ENCODE measurements at regions not wholly inside any gene's neighbourhood (a gene's known extent, or its start where the extent isn't known, plus 50 kb on each side); places are given as distances from the start of the nearest gene placed in this dataset.

DNA sequence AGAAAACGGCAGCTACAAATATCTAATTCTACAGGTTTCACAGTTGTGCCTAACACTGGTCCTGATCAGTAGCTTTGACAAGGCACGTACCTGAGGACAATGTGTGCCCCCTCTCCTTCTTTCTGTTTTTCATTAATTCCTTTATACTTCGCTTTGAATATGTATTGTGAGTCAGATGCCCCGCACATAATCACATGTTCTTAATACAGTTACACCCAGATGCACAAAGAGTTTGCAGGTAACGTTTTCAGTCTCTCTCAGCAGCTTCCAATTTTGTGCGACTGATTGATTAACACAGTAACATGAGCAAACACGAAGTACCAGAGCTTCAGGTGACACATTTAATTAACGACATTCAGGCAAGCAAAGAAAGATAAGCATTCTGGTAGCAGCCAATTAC lies 209.8 kb upstream of the ZPLD1 start:
- ATAC-seq (no peak), DNase-seq (no peak)
- WGBS, result 78% methylated on average over 8 of the region's 8 CpGs
- no peak overlapping the region for H3K27ac ChIP-seq (ENCODE audit: low read length)
- no peaks in the 10 kb centered on the region for H3K27me3 ChIP-seq (ENCODE audit: control insufficient read depth, insufficient read depth)
- H3K9me3 ChIP-seq (ENCODE audit: control insufficient read depth, low read length), result no peaks in the 10 kb centered on the region
- no peak overlapping the region for H3K4me3 ChIP-seq (ENCODE audit: low read length)
- H3K4me1 ChIP-seq (ENCODE audit: control insufficient read depth, insufficient read depth, low read length), result no peaks in the 10 kb centered on the region
- intact Hi-C loops (cut with DNase I), result loop anchor here in 3 of 4 donors (2.0 to 10.0 kb wide), 5 partner anchors 90 to 418 kb away; no protein-coding TSS in a partner anchor

DNA sequence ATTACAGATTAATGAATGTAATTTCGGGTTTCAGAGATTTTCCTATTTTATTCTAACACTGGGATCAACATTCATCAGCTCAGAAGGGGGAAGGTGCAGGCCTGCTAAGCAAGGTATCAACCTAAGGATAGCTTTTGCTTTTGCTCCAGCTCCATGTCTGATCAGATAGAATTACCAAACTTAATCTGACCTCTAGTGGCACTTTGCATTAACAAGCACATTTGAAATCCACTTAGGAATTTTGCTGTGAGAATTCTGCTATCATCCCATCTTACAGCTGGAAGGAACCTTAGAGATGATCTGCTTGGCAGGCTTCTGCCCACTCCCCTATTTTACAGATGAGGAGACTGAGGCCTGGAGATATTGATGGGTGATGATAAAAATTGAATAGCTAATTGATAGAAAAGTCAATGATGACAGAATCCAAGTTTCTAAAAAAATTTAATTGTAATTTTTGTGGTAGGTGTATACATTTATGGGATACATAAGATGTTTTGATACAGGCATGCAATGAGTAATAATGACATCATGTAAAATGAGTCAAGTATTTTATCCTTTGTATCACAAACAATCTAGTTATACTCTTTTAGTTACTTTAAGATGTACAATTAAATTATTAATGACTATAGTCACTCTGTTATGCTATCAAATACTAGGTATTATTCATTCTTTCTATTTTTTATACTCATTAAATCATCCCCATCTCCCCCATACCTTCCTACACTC lies 209.2 kb upstream of the ZPLD1 start:
- Histone ChIP-seq H3K27ac (ENCODE audit: low read length) (no peak overlapping the region), H3K4me1 (ENCODE audit: control insufficient read depth, insufficient read depth, low read length) (no peaks in the 10 kb centered on the region), H3K4me3 (ENCODE audit: low read length) (no peak overlapping the region), H3K27me3 (ENCODE audit: control insufficient read depth, insufficient read depth) (no peaks in the 10 kb centered on the region), H3K9me3 (ENCODE audit: control insufficient read depth, low read length) (no peaks in the 10 kb centered on the region)
- WGBS, result 19% methylated on average over 1 of the region's 1 CpG
- intact Hi-C loops (cut with DNase I), result loop anchor here in 3 of 4 donors (2.0 to 10.0 kb wide), 6 partner anchors 91 to 418 kb away; no protein-coding TSS in a partner anchor
- ATAC-seq, result peak; percentile 80 to 83
- DNase-seq, result no peak

DNA sequence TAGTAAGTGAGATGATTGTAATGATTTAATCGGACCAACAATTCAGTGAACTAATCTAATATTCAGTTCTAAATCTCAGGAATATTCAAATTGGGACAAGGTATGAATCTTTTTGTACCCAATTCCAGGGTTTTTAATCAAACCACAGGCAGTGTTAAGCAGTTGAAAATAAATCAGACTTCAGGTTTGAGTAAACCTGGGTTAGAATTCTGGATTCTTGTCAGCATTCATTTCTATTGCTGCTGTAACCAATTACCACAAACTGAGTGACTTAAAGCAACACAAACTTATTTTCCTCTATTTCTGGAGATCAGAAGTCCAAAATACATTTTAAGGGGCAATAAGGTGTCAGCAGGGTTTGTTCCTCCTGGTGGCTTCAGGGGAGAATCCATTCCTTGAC lies 208.4 kb upstream of the ZPLD1 start:
- 93% methylated on average over 1 of the region's 1 CpG for WGBS
- intact Hi-C loops (cut with DNase I), result loop anchor here in 2 of 4 donors (2.0 to 10.0 kb wide), 5 partner anchors 92 to 419 kb away; no protein-coding TSS in a partner anchor

DNA sequence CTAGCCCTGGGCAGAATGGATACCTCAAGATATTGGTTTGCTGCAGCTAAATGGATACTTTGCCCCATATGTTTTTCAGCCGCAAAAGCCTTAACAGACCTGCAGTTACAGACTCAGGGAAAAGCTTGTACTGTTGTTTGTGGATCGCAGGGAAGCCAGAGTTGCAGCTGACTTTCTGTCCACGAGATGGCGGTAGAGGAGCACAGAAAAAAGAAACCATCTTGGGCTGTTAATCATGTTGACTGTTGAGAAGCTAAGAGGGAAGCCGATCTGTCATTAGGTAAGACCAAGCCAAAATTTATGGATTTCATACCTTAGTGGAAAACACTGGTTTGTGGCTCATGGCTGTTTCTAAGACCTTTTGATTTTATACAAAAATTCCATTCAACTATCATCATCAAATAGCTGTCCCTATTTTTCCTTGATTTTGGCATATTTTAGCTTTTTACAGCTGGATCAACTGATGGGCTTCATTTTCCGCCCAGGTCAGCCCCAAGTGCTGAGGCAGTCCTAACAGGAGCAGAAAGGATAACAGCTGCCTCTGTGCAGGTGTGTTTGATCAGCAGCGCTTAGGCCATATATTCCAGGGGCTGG lies 205.7 kb upstream of the ZPLD1 start:
- Histone ChIP-seq H3K4me3 (ENCODE audit: low read length) (no peak overlapping the region), H3K27me3 (ENCODE audit: control insufficient read depth, insufficient read depth) (no peaks in the 10 kb centered on the region), H3K9me3 (ENCODE audit: control insufficient read depth, low read length) (no peaks in the 10 kb centered on the region), H3K4me1 (ENCODE audit: control insufficient read depth, insufficient read depth, low read length) (no peaks in the 10 kb centered on the region), H3K27ac (ENCODE audit: low read length) (no peak overlapping the region)
- 24% methylated on average over 7 of the region's 7 CpGs for WGBS
- intact Hi-C loops (cut with DNase I), result loop anchor here in 2 of 4 donors (5.0 to 10.0 kb wide), 4 partner anchors 94 to 422 kb away; no protein-coding TSS in a partner anchor
- DNase-seq (peak; percentile 50 to 83 (median 69)), ATAC-seq (peak; percentile 64 to 80)

More for the DNA sequence above, 208.4 kb upstream of the ZPLD1 start:
- Histone ChIP-seq H3K4me3 (ENCODE audit: low read length) (no peak overlapping the region), H3K27ac (ENCODE audit: low read length) (no peak overlapping the region), H3K4me1 (ENCODE audit: control insufficient read depth, insufficient read depth, low read length) (no peaks in the 10 kb centered on the region), H3K9me3 (ENCODE audit: control insufficient read depth, low read length) (no peaks in the 10 kb centered on the region), H3K27me3 (ENCODE audit: control insufficient read depth, insufficient read depth) (no peaks in the 10 kb centered on the region)
- DNase-seq (no peak), ATAC-seq (no peak)

DNA sequence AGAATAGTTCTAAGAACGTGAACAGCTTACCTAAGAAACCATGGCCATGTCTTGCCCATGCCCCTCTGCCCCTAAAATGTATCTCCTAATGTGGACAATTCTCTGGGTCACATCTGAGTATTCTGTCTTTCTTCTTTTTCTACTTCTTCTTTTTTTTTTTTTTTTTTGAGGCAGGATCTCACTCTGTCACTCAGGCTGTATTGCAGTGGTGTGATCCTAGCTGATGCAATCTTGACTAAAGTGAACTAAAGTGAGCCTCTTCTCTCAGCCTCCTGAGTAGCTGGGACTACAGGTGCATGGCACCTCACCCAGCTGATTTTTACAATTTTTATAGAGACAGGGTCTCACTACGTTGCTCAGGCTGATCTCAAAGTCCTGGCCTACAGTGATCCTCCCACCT lies 204.8 kb upstream of the ZPLD1 start:
- no peak for ATAC-seq
- H3K27me3 ChIP-seq (ENCODE audit: control insufficient read depth, insufficient read depth), result no peaks in the 10 kb centered on the region
- H3K4me1 ChIP-seq (ENCODE audit: control insufficient read depth, insufficient read depth, low read length), result no peaks in the 10 kb centered on the region
- no peak overlapping the region for H3K27ac ChIP-seq (ENCODE audit: low read length)
- H3K9me3 ChIP-seq (ENCODE audit: control insufficient read depth, low read length), result no peaks in the 10 kb centered on the region
- intact Hi-C loops (cut with DNase I), result loop anchor here in 1 of 4 donors (5.0 kb wide), 1 partner anchor 302 kb away; no protein-coding TSS in a partner anchor
- DNase-seq, result no peak
- WGBS, result 93% methylated on average over 2 of the region's 2 CpGs
- no peak overlapping the region for H3K4me3 ChIP-seq (ENCODE audit: low read length)

DNA sequence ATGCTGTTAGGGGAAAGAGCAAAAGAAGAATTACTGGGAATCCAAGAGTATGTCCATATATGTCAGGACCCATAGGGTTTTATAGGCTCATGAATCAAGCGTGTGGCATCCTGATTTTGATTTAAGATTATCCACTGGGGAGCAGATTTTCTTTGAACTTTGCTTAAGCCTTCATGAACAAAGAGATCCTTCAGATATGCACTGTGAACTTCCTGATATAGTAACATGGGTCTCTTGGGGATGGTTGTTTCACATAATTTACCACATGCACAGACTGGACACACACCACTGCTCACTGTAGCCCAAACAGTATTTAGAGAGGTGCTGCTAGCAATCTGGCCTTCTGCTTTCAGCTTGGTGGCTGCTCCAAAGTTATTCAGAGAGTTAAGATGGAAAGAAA lies 200.9 kb upstream of the ZPLD1 start:
- intact Hi-C loops (cut with DNase I), result loop anchor here in 2 of 4 donors (2.0 to 5.0 kb wide), 2 partner anchors 298 to 301 kb away; no protein-coding TSS in a partner anchor
- ATAC-seq, result no peak
- no peak for DNase-seq

DNA sequence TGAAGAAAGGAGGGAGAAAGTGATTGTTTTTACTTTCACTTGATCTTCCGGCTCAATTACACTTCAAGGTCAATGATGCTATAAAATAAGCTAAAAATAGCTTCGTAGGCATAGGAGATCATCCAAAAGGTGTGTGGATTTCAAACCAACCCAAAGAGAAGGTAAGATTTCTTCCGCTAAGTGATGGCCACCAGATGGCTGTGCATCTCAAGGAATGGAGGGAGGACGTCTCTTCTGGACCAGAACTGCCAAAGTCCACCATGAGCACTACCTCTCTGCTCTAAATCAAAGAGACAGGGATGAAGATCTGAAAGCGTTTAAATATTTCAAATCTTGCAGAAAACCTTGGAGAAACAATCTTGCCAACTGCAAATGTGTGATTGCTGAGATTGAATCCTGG lies 199.1 kb upstream of the ZPLD1 start:
- 73% methylated on average over 5 of the region's 5 CpGs for WGBS

More for the DNA sequence above, 200.9 kb upstream of the ZPLD1 start:
- no peaks in the 10 kb centered on the region for H3K9me3 ChIP-seq (ENCODE audit: control insufficient read depth, low read length)
- H3K27ac ChIP-seq (ENCODE audit: low read length), result no peak overlapping the region
- no peak overlapping the region for H3K4me3 ChIP-seq (ENCODE audit: low read length)
- H3K27me3 ChIP-seq (ENCODE audit: control insufficient read depth, insufficient read depth), result no peaks in the 10 kb centered on the region
- WGBS, result 60% methylated on average over 1 of the region's 1 CpG
- no peaks in the 10 kb centered on the region for H3K4me1 ChIP-seq (ENCODE audit: control insufficient read depth, insufficient read depth, low read length)

DNA sequence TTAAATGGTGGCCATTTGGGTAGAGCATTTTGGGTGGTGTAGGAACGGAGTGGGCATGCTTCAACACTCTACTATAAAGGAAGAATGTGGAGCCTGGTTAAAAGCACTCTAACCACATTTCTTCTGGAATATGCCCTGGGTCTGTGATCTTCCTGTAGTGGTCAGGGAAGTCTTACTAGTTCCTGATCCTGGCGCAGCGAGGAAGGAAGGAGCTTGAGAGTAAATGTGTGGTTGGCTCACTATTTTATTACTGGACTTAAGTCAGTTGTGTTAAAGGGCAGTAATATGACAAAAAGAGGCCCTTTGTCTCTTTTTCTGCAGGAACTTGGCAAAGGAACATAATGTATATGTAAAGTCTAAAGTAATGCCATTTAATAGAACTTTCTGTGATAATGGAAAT lies 197.6 kb upstream of the ZPLD1 start:
- intact Hi-C loops (cut with DNase I), result no loop called here
- H3K27ac ChIP-seq (ENCODE audit: low read length), result no peak overlapping the region
- no peak for DNase-seq
- H3K9me3 ChIP-seq (ENCODE audit: control insufficient read depth, low read length), result no peaks in the 10 kb centered on the region
- 88% methylated on average over 3 of the region's 3 CpGs for WGBS
- no peaks in the 10 kb centered on the region for H3K27me3 ChIP-seq (ENCODE audit: control insufficient read depth, insufficient read depth)
- no peaks in the 10 kb centered on the region for H3K4me1 ChIP-seq (ENCODE audit: control insufficient read depth, insufficient read depth, low read length)
- no peak for ATAC-seq
- no peak overlapping the region for H3K4me3 ChIP-seq (ENCODE audit: low read length)

More for the DNA sequence above, 199.1 kb upstream of the ZPLD1 start:
- intact Hi-C loops (cut with DNase I), result loop anchor here in 1 of 4 donors (2.0 kb wide), 1 partner anchor 299 kb away; no protein-coding TSS in a partner anchor
- ATAC-seq (no peak), DNase-seq (no peak)
- H3K9me3 ChIP-seq (ENCODE audit: control insufficient read depth, low read length), result no peaks in the 10 kb centered on the region
- H3K4me1 ChIP-seq (ENCODE audit: control insufficient read depth, insufficient read depth, low read length), result no peaks in the 10 kb centered on the region
- H3K27me3 ChIP-seq (ENCODE audit: control insufficient read depth, insufficient read depth), result no peaks in the 10 kb centered on the region
- no peak overlapping the region for H3K27ac ChIP-seq (ENCODE audit: low read length)
- H3K4me3 ChIP-seq (ENCODE audit: low read length), result no peak overlapping the region

DNA sequence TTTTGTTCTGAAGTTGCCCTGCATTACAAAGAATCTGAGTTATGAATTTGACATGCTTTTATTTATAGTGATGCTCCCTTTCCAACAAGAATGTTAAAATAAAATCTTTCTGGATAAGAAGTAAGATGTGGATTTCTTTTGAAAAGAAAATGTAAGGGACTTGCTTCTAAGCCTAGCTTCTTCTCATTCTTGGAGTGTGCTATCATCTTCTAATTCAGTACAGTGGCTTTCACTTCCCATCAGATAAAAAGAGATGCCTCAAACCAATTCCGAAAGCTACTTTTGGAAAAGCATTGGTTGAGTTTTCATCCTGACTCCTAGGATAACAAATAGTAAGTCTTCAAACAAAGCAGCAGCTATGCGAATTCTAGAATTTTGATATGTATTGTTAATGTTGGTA lies 197.0 kb upstream of the ZPLD1 start:
- intact Hi-C loops (cut with DNase I), result no loop called here
- H3K4me3 ChIP-seq (ENCODE audit: low read length), result no peak overlapping the region
- H3K27ac ChIP-seq (ENCODE audit: low read length), result no peak overlapping the region
- 62% methylated on average over 2 of the region's 2 CpGs for WGBS
- ATAC-seq (no peak), DNase-seq (no peak)
- no peaks in the 10 kb centered on the region for H3K4me1 ChIP-seq (ENCODE audit: control insufficient read depth, insufficient read depth, low read length)
- no peaks in the 10 kb centered on the region for H3K9me3 ChIP-seq (ENCODE audit: control insufficient read depth, low read length)
- H3K27me3 ChIP-seq (ENCODE audit: control insufficient read depth, insufficient read depth), result no peaks in the 10 kb centered on the region

DNA sequence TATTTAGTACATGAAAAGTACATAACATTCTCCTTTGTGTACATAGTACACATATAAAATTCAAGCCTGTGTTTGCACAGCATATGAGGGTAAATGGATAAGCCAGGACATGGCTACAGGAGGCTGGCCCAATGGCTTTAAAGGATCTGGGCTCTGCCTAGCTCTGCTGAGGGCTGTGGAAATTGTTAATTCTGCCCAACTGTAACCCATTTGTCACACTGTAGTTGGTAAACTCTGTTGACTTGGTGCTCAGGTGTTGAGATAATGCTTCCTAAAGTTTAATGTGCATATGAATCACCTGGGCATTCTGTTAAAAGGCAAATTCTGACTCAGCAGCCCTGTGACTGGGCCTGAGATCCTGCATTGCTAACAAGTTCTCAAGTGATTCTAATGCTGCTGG lies 196.5 kb upstream of the ZPLD1 start:
- DNase-seq (no peak), ATAC-seq (no peak)
- intact Hi-C loops (cut with DNase I), result no loop called here
- no peaks in the 10 kb centered on the region for H3K27me3 ChIP-seq (ENCODE audit: control insufficient read depth, insufficient read depth)
- H3K4me3 ChIP-seq (ENCODE audit: low read length), result no peak overlapping the region
- no peaks in the 10 kb centered on the region for H3K9me3 ChIP-seq (ENCODE audit: control insufficient read depth, low read length)
- H3K4me1 ChIP-seq (ENCODE audit: control insufficient read depth, insufficient read depth, low read length), result no peaks in the 10 kb centered on the region
- no peak overlapping the region for H3K27ac ChIP-seq (ENCODE audit: low read length)

DNA sequence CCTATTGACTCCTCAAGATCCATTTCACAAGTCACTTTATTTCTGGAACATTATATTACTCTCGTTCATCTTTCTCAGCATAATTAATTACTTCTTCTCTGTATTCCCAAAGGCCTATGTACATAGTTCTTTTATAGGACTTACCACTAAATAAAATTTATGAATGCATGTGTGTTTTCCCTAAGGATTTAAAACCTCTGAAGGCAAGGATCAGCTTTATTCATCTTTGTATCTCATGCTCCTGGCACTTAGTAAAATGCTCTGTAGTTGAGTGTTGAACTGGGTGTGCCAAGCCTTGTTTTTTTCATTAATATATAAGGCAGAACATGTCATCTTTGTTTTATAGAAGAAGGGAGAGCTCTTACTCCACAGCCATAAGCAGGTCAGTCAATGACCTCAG lies 194.1 kb upstream of the ZPLD1 start:
- 74% methylated on average over 1 of the region's 1 CpG for WGBS
- no peaks in the 10 kb centered on the region for H3K27me3 ChIP-seq (ENCODE audit: control insufficient read depth, insufficient read depth)
- no peak overlapping the region for H3K4me3 ChIP-seq (ENCODE audit: low read length)

More for the DNA sequence above, 194.1 kb upstream of the ZPLD1 start:
- ATAC-seq, result no peak
- intact Hi-C loops (cut with DNase I), result no loop called here
- Histone ChIP-seq H3K27ac (ENCODE audit: low read length) (no peak overlapping the region), H3K9me3 (ENCODE audit: control insufficient read depth, low read length) (no peaks in the 10 kb centered on the region), H3K4me1 (ENCODE audit: control insufficient read depth, insufficient read depth, low read length) (no peaks in the 10 kb centered on the region)
- no peak for DNase-seq

Measured in right cardiac atrium (tissue), 5 donors.